Chondrocyte (in vitro differentiated cells): ENCODE measurements at regions not wholly inside any gene's neighbourhood (a gene's known extent, or its start where the extent isn't known, plus 50 kb on each side); places are given as distances from the start of the nearest gene placed in this dataset.

Source experiments
- DNase-seq: peaks from one replicate; pipeline ENCODE4 v3.0.0; 2021; ENCODE audit warnings: mixed read lengths, low spot score
- H3K27ac Mint-ChIP-seq: one replicate; pipeline ENCODE4 v1.8.0; 2021; ENCODE audit warnings: mild to moderate bottlenecking, moderate library complexity, mixed read lengths; ENCODE audit not compliant: unreplicated experiment
- H3K27me3 Mint-ChIP-seq: 2 replicates; pipeline ENCODE4 v1.8.0; 2021; ENCODE audit warnings: low read depth, mixed read lengths
- H3K36me3 Mint-ChIP-seq: 2 replicates; pipeline ENCODE4 v1.8.0; 2021; ENCODE audit warnings: low read depth, mixed read lengths
- H3K4me1 Mint-ChIP-seq: 2 replicates; pipeline ENCODE4 v1.8.0; 2021; ENCODE audit warnings: low read depth, mild to moderate bottlenecking, mixed read lengths
- H3K4me3 Mint-ChIP-seq: one replicate; pipeline ENCODE4 v1.8.0; 2021; ENCODE audit warnings: mild to moderate bottlenecking, moderate library complexity, mixed read lengths; ENCODE audit not compliant: unreplicated experiment
- H3K9me3 Mint-ChIP-seq: 2 replicates; pipeline ENCODE4 v1.8.0; 2021; ENCODE audit warnings: low read depth, mixed read lengths
- CTCF ChIP-seq: fragments of 200-600 bp; sonication (generic); IDR thresholded peaks from 2 replicates; pipeline ENCODE4 v1.5.0; 2021; ENCODE audit warnings: antibody characterized with exemption, mild to moderate bottlenecking, moderate library complexity

GRCh38 chr1:4594286-4594991 is 60.0 kb upstream of the AJAP1 start:
- no peak for TF ChIP-seq CTCF
- Mint-ChIP-seq H3K36me3 (no peaks in the 10 kb centered on the region), H3K27me3 (no peaks in the 10 kb centered on the region), H3K9me3 (peaks cover 10% of the 10 kb centered on the region), H3K4me1 (no peaks in the 10 kb centered on the region), H3K27ac (no peak overlapping the region), H3K4me3 (no peak overlapping the region)
- no peak for DNase-seq

GRCh38 chr1:4595341-4596225 is 58.8 kb upstream of the AJAP1 start:
- H3K9me3 Mint-ChIP-seq = peaks cover 7% of the 10 kb centered on the region
- H3K4me3 Mint-ChIP-seq = no peak overlapping the region
- no peaks in the 10 kb centered on the region for H3K27me3 Mint-ChIP-seq
- TF ChIP-seq CTCF = no peak
- no peak for DNase-seq
- no peaks in the 10 kb centered on the region for H3K36me3 Mint-ChIP-seq
- no peak overlapping the region for H3K27ac Mint-ChIP-seq
- H3K4me1 Mint-ChIP-seq = no peaks in the 10 kb centered on the region

- Mint-ChIP-seq H3K9me3 (peaks cover 7% of the 10 kb centered on the region), H3K4me3 (no peak overlapping the region), H3K27ac (no peak overlapping the region), H3K4me1 (no peaks in the 10 kb centered on the region), H3K27me3 (peaks cover 5% of the 10 kb centered on the region), H3K36me3 (no peaks in the 10 kb centered on the region)
- DNase-seq = no peak
- no peak for TF ChIP-seq CTCF
Measured at GRCh38 chr1:4596486-4596885, 57.9 kb upstream of the AJAP1 start.

GRCh38 chr1:4597020-4597419 is 57.4 kb upstream of the AJAP1 start:
- no peaks in the 10 kb centered on the region for H3K36me3 Mint-ChIP-seq
- H3K27ac Mint-ChIP-seq = no peak overlapping the region
- peaks cover 5% of the 10 kb centered on the region for H3K27me3 Mint-ChIP-seq
- H3K9me3 Mint-ChIP-seq = peaks cover 7% of the 10 kb centered on the region
- no peak overlapping the region for H3K4me3 Mint-ChIP-seq
- no peaks in the 10 kb centered on the region for H3K4me1 Mint-ChIP-seq
- no peak for TF ChIP-seq CTCF
- no peak for DNase-seq

- TF ChIP-seq CTCF = no peak
- Mint-ChIP-seq H3K27ac (no peak overlapping the region), H3K36me3 (no peaks in the 10 kb centered on the region), H3K4me3 (no peak overlapping the region), H3K4me1 (no peaks in the 10 kb centered on the region), H3K27me3 (peaks cover 5% of the 10 kb centered on the region), H3K9me3 (peaks cover 7% of the 10 kb centered on the region)
- no peak for DNase-seq
Measured at GRCh38 chr1:4598561-4598960, 55.8 kb upstream of the AJAP1 start.
